ENCODE measurements at regions not wholly inside any gene's neighbourhood (a gene's known extent, or its start where the extent isn't known, plus 50 kb on each side); places are given as distances from the start of the nearest gene placed in this dataset.
"Not testable (repeated sequence)": the region's sequence is repeated elsewhere in the genome, so short reads cannot be mapped to it uniquely, and the experiment has no call there.

DNA sequence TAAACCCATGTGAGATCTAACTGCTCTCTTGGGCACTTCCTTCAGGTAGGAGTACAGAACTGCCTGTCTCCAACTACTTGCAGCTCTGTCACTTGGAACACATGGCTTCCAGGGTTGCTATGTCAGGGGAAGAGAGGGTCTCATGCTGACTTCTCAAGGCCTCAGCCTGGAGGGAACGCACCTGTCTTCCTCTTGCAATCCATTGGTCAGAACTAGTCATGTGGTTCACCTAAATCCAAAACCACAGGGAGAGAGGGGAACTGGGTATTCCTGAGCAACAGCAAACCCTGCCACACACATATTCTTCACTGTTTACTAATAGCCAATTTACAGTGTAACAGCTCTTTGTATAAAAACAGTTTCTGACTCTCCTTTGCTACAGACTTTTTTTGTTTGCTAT, 206.1 kb downstream of the KCNJ2 start:
- DNase-seq (no peak), FAIRE-seq (no peak)
- Histone ChIP-seq H3K36me3 (ENCODE audit: control insufficient read depth in 3 of 3, insufficient read depth in 2 of 3, low read depth in 1 of 3, low read length in 3 of 3) (no peaks in the 10 kb centered on the region), H3K4me1 (ENCODE audit: control insufficient read depth in 3 of 3, insufficient read depth in 2 of 3, low read depth in 1 of 3, low read length in 2 of 3) (no peaks in the 10 kb centered on the region), H3K9me3 (ENCODE audit: control insufficient read depth in 2 of 2, insufficient read depth in 1 of 2, low read depth in 1 of 2, low read length in 1 of 2) (no peaks in the 10 kb centered on the region), H3K27ac (ENCODE audit: low read depth in 1 of 3, low read length in 2 of 3) (no peak overlapping the region), H3K4me3 (ENCODE audit: low read depth in 1 of 3, low read length in 3 of 3) (no peak overlapping the region), H3K27me3 (ENCODE audit: control insufficient read depth in 3 of 3, insufficient read depth in 3 of 3, low read length in 3 of 3) (no peaks in the 10 kb centered on the region)
- 83 to 100% (median 88%) methylated on average over 1 of the region's 1 CpG for WGBS, 3 donors

DNA sequence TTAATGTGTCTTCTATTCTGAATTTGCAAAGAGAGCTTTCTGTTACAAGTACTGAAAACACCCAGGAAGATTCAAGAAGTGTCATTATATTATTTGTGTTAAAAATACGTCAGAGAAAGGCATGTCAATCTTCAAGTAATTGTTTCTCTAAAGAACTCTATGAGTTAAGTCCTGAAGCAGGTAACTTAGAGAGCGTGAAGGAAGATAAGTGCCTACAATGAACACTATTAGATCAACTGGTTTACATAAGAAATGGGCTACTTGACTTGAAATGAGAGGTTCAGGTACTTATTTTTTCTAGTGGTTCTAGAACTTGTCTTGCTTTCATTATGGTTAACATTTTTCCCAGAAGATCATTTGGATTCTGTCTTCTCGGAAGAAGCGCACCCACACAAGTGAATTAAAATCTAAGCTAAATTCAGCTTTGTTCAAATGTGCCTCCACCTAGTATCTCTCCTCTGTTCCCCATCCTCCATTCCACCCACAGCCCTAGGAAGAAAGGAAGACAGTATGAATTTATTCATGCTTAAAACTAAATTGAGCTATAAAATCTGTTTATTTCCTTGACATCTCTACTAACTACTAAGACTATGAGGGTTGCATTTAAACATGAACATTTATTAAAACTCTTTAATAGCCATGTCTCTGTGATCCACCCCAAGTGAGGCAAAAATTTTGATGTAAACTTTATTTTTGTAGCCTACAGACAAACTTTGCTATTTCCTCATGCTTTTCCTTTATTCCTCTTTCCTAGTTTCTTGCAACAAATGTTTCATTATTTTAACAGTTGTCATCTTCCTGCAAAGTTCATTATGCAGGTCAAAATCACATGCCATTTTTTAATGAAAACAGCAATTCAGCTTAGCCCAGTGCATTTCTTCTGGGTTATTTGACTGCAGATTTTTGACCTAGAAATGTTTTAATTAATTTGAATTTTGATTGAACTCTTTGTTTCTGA, 206.8 kb downstream of the KCNJ2 start:
- WGBS, 3 donors: 88 to 89% (median 89%) methylated on average over 4 of the region's 4 CpGs
- H3K9me3 ChIP-seq (ENCODE audit: control insufficient read depth in 2 of 2, insufficient read depth in 1 of 2, low read depth in 1 of 2, low read length in 1 of 2): no peaks in the 10 kb centered on the region
- H3K27me3 ChIP-seq (ENCODE audit: control insufficient read depth in 3 of 3, insufficient read depth in 3 of 3, low read length in 3 of 3): no peaks in the 10 kb centered on the region
- no peaks in the 10 kb centered on the region for H3K4me1 ChIP-seq (ENCODE audit: control insufficient read depth in 3 of 3, insufficient read depth in 2 of 3, low read depth in 1 of 3, low read length in 2 of 3)
- FAIRE-seq: no peak
- H3K27ac ChIP-seq (ENCODE audit: low read depth in 1 of 3, low read length in 2 of 3): no peak overlapping the region
- no peaks in the 10 kb centered on the region for H3K36me3 ChIP-seq (ENCODE audit: control insufficient read depth in 3 of 3, insufficient read depth in 2 of 3, low read depth in 1 of 3, low read length in 3 of 3)
- H3K4me3 ChIP-seq (ENCODE audit: low read depth in 1 of 3, low read length in 3 of 3): no peak overlapping the region
- no peak for DNase-seq

- DNase-seq (no peak), FAIRE-seq (no peak)
- Histone ChIP-seq H3K27me3 (ENCODE audit: control insufficient read depth in 3 of 3, insufficient read depth in 3 of 3, low read length in 3 of 3) (no peaks in the 10 kb centered on the region), H3K4me3 (ENCODE audit: low read depth in 1 of 3, low read length in 3 of 3) (no peak overlapping the region), H3K27ac (ENCODE audit: low read depth in 1 of 3, low read length in 2 of 3) (no peak overlapping the region), H3K36me3 (ENCODE audit: control insufficient read depth in 3 of 3, insufficient read depth in 2 of 3, low read depth in 1 of 3, low read length in 3 of 3) (no peaks in the 10 kb centered on the region), H3K9me3 (ENCODE audit: control insufficient read depth in 2 of 2, insufficient read depth in 1 of 2, low read depth in 1 of 2, low read length in 1 of 2) (no peaks in the 10 kb centered on the region), H3K4me1 (ENCODE audit: control insufficient read depth in 3 of 3, insufficient read depth in 2 of 3, low read depth in 1 of 3, low read length in 2 of 3) (no peaks in the 10 kb centered on the region)
- 30 to 46% (median 42%) methylated on average over 4 of the region's 4 CpGs for WGBS, 3 donors
These were observed 208.3 kb downstream of the KCNJ2 start for GRCh38 chr17:70377654-70378053.

DNA sequence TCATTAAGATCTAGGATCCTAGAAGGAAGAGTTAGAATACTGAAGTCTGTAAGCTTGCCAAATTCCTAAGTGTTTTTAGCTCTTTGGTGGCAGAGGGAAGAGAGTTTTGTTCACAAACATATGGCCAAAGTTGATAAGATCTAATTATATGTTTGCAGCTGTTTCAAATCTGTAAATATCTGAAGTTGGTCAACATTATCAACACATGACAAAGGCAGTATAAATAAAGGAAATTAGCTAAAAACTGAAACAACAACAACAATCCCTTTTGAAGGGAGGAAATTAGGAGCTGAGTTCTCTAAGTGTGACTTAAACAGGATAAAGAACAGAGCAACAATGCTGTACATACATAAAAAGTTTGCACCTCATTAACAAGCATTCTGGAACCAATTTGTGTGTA, 208.7 kb downstream of the KCNJ2 start:
- no peak for DNase-seq
- no peak overlapping the region for H3K27ac ChIP-seq (ENCODE audit: low read depth in 1 of 3, low read length in 2 of 3)
- no peaks in the 10 kb centered on the region for H3K9me3 ChIP-seq (ENCODE audit: control insufficient read depth in 2 of 2, insufficient read depth in 1 of 2, low read depth in 1 of 2, low read length in 1 of 2)
- H3K27me3 ChIP-seq (ENCODE audit: control insufficient read depth in 3 of 3, insufficient read depth in 3 of 3, low read length in 3 of 3): no peaks in the 10 kb centered on the region
- no peak overlapping the region for H3K4me3 ChIP-seq (ENCODE audit: low read depth in 1 of 3, low read length in 3 of 3)
- no peaks in the 10 kb centered on the region for H3K36me3 ChIP-seq (ENCODE audit: control insufficient read depth in 3 of 3, insufficient read depth in 2 of 3, low read depth in 1 of 3, low read length in 3 of 3)
- no peak for FAIRE-seq
- no peaks in the 10 kb centered on the region for H3K4me1 ChIP-seq (ENCODE audit: control insufficient read depth in 3 of 3, insufficient read depth in 2 of 3, low read depth in 1 of 3, low read length in 2 of 3)

DNA sequence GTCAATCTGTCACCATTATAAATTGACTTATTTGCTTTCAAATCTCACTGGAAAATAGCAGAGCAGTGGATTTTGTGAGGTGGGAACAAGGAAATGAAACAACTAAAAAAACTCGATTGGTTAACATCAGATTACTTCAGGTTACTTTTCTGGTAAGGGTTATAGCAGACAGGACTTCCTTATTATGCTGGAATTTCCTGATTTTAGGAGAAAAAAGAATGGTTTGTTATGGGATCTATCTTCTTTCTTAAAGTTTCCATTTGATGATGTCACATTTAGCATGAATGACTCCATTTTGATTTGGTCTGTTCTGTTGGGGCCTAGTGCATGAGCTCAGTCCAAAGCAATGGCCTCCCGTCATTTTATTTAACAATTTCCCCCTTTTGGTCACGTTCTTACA, 210.6 kb downstream of the KCNJ2 start:
- Histone ChIP-seq H3K27ac (ENCODE audit: low read depth in 1 of 3, low read length in 2 of 3) (no peak overlapping the region), H3K9me3 (ENCODE audit: control insufficient read depth in 2 of 2, insufficient read depth in 1 of 2, low read depth in 1 of 2, low read length in 1 of 2) (no peaks in the 10 kb centered on the region), H3K4me1 (ENCODE audit: control insufficient read depth in 3 of 3, insufficient read depth in 2 of 3, low read depth in 1 of 3, low read length in 2 of 3) (no peaks in the 10 kb centered on the region), H3K36me3 (ENCODE audit: control insufficient read depth in 3 of 3, insufficient read depth in 2 of 3, low read depth in 1 of 3, low read length in 3 of 3) (no peaks in the 10 kb centered on the region), H3K27me3 (ENCODE audit: control insufficient read depth in 3 of 3, insufficient read depth in 3 of 3, low read length in 3 of 3) (no peaks in the 10 kb centered on the region), H3K4me3 (ENCODE audit: low read depth in 1 of 3, low read length in 3 of 3) (no peak overlapping the region)
- no peak for DNase-seq
- no peak for FAIRE-seq
- WGBS, 3 donors: 75 to 87% (median 78%) methylated on average over 3 of the region's 3 CpGs

- not testable (repeated sequence) for FAIRE-seq
- WGBS, 3 donors: 94 to 98% (median 96%) methylated on average over 15 of the region's 15 CpGs
These were observed 212.6 kb downstream of the KCNJ2 start for GRCh38 chr17:70381916-70382315.

GRCh38 chr17:70388326-70388725, 219.0 kb downstream of the KCNJ2 start:
- H3K9me3 ChIP-seq (ENCODE audit: control insufficient read depth in 2 of 2, insufficient read depth in 1 of 2, low read depth in 1 of 2, low read length in 1 of 2): no peaks in the 10 kb centered on the region
- no peak overlapping the region for H3K27ac ChIP-seq (ENCODE audit: low read depth in 1 of 3, low read length in 2 of 3)
- no peaks in the 10 kb centered on the region for H3K4me1 ChIP-seq (ENCODE audit: control insufficient read depth in 3 of 3, insufficient read depth in 2 of 3, low read depth in 1 of 3, low read length in 2 of 3)
- DNase-seq (no peak), FAIRE-seq (no peak)
- H3K4me3 ChIP-seq (ENCODE audit: low read depth in 1 of 3, low read length in 3 of 3): no peak overlapping the region
- no peaks in the 10 kb centered on the region for H3K36me3 ChIP-seq (ENCODE audit: control insufficient read depth in 3 of 3, insufficient read depth in 2 of 3, low read depth in 1 of 3, low read length in 3 of 3)
- no peaks in the 10 kb centered on the region for H3K27me3 ChIP-seq (ENCODE audit: control insufficient read depth in 3 of 3, insufficient read depth in 3 of 3, low read length in 3 of 3)

More at GRCh38 chr17:70381916-70382315, 212.6 kb downstream of the KCNJ2 start:
- not testable (repeated sequence) for H3K9me3 ChIP-seq (ENCODE audit: control insufficient read depth in 2 of 2, insufficient read depth in 1 of 2, low read depth in 1 of 2, low read length in 1 of 2); H3K36me3 ChIP-seq (ENCODE audit: control insufficient read depth in 3 of 3, insufficient read depth in 2 of 3, low read depth in 1 of 3, low read length in 3 of 3); H3K27me3 ChIP-seq (ENCODE audit: control insufficient read depth in 3 of 3, insufficient read depth in 3 of 3, low read length in 3 of 3); H3K27ac ChIP-seq (ENCODE audit: low read depth in 1 of 3, low read length in 2 of 3); H3K4me3 ChIP-seq (ENCODE audit: low read depth in 1 of 3, low read length in 3 of 3); DNase-seq; H3K4me1 ChIP-seq (ENCODE audit: control insufficient read depth in 3 of 3, insufficient read depth in 2 of 3, low read depth in 1 of 3, low read length in 2 of 3)

DNA sequence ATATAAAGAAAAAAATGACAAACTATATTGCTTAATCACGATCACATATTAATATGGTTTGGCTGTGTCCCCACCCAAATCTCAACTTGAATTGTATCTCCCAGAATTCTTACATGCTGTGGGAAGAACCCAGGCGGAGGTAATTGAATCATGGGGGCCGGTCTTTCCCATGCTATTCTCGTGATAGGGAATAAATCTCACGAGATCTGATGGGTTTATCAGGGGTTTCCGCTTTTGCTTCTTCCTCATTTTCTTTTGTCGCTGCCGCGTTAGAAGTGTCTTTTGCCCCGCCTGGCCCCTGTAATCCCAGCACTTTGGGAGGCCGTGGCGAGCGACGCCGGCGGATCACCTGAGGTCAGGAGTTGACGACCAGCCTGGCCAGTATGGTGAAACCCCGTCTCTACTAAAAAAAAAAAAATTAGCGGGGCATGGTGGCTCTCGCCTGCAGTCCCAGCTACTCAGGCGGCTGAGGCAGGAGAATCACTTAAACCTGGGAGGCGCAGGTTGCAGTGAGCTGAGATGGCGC, 220.0 kb downstream of the KCNJ2 start:
- WGBS, 3 donors: 91 to 93% (median 92%) methylated on average over 23 of the region's 23 CpGs
- FAIRE-seq: not testable (repeated sequence)

More for the DNA sequence above, 220.0 kb downstream of the KCNJ2 start:
- not testable (repeated sequence) for DNase-seq; H3K36me3 ChIP-seq (ENCODE audit: control insufficient read depth in 3 of 3, insufficient read depth in 2 of 3, low read depth in 1 of 3, low read length in 3 of 3); H3K27me3 ChIP-seq (ENCODE audit: control insufficient read depth in 3 of 3, insufficient read depth in 3 of 3, low read length in 3 of 3); H3K4me1 ChIP-seq (ENCODE audit: control insufficient read depth in 3 of 3, insufficient read depth in 2 of 3, low read depth in 1 of 3, low read length in 2 of 3); H3K4me3 ChIP-seq (ENCODE audit: low read depth in 1 of 3, low read length in 3 of 3); H3K27ac ChIP-seq (ENCODE audit: low read depth in 1 of 3, low read length in 2 of 3); H3K9me3 ChIP-seq (ENCODE audit: control insufficient read depth in 2 of 2, insufficient read depth in 1 of 2, low read depth in 1 of 2, low read length in 1 of 2)
